Jurkat, Clone E6-1 (cell line): ENCODE measurements at regions not wholly inside any gene's neighbourhood (a gene's known extent, or its start where the extent isn't known, plus 50 kb on each side); places are given as distances from the start of the nearest gene placed in this dataset.

Experiments
- DNase-seq: peaks from one replicate; pipeline ENCODE4 v3.0.0-alpha.2; 2011; ENCODE audit warnings: low read depth, low spot score
- H3K4me3 ChIP-seq: 2 replicates; pipeline ENCODE4 v1.5.1; 2011; ENCODE audit warnings: mild to moderate bottlenecking, low read length, control low read depth, moderate library complexity

GRCh38 chr9:107431461-107431860 lies 58.1 kb downstream of the KLF4 start:
- H3K4me3 ChIP-seq = no peak overlapping the region
- no peak for DNase-seq

- no peak overlapping the region for H3K4me3 ChIP-seq
- no peak for DNase-seq
Observed at GRCh38 chr9:107430071-107430470, 59.5 kb downstream of the KLF4 start.

GRCh38 chr9:107426126-107426525 lies 63.4 kb downstream of the KLF4 start:
- no peak overlapping the region for H3K4me3 ChIP-seq
- DNase-seq = no peak

GRCh38 chr9:107425101-107426025 lies 64.2 kb downstream of the KLF4 start:
- peak; percentile 36 for DNase-seq
- peak overlapping the region; percentile 27 for H3K4me3 ChIP-seq

- DNase-seq = no peak
- no peak overlapping the region for H3K4me3 ChIP-seq
Observed at GRCh38 chr9:107423540-107423939, 66.0 kb downstream of the KLF4 start.

- H3K4me3 ChIP-seq = no peak overlapping the region
- peak; percentile 48 for DNase-seq
Observed at GRCh38 chr9:107422189-107423185, 67.1 kb downstream of the KLF4 start.

- no peak for DNase-seq
- no peak overlapping the region for H3K4me3 ChIP-seq
Observed at GRCh38 chr9:107410420-107410819, 79.1 kb downstream of the KLF4 start.

- no peak overlapping the region for H3K4me3 ChIP-seq
- no peak for DNase-seq
Observed at GRCh38 chr9:107409581-107410389, 79.8 kb downstream of the KLF4 start.

- no peak for DNase-seq
- H3K4me3 ChIP-seq = no peak overlapping the region
Observed at GRCh38 chr9:107407675-107408074, 81.9 kb downstream of the KLF4 start.

GRCh38 chr9:107405511-107405910 lies 84.1 kb downstream of the KLF4 start:
- H3K4me3 ChIP-seq = no peak overlapping the region
- DNase-seq = no peak

GRCh38 chr9:107404736-107405135 lies 84.8 kb downstream of the KLF4 start:
- H3K4me3 ChIP-seq = no peak overlapping the region
- no peak for DNase-seq

GRCh38 chr9:107404161-107404560 lies 85.4 kb downstream of the KLF4 start:
- H3K4me3 ChIP-seq = no peak overlapping the region
- no peak for DNase-seq

GRCh38 chr9:107397076-107398044 lies 92.2 kb downstream of the KLF4 start:
- DNase-seq = no peak
- H3K4me3 ChIP-seq = no peak overlapping the region

GRCh38 chr9:107394264-107394663 lies 95.3 kb downstream of the KLF4 start:
- H3K4me3 ChIP-seq = no peak overlapping the region
- DNase-seq = no peak

- no peak overlapping the region for H3K4me3 ChIP-seq
- DNase-seq = no peak
Observed at GRCh38 chr9:107390778-107391177, 98.8 kb downstream of the KLF4 start.

GRCh38 chr9:107390279-107390678 lies 99.3 kb downstream of the KLF4 start:
- no peak overlapping the region for H3K4me3 ChIP-seq
- no peak for DNase-seq

GRCh38 chr9:107389617-107390071 lies 99.9 kb downstream of the KLF4 start:
- DNase-seq = no peak
- H3K4me3 ChIP-seq = no peak overlapping the region

- H3K4me3 ChIP-seq = no peak overlapping the region
- no peak for DNase-seq
Observed at GRCh38 chr9:107388890-107389289, 100.7 kb downstream of the KLF4 start.
